HL-60 (cell line): ENCODE measurements at regions not wholly inside any gene's neighbourhood (a gene's known extent, or its start where the extent isn't known, plus 50 kb on each side); places are given as distances from the start of the nearest gene placed in this dataset.

Experiments
- CTCF ChIP-seq: IDR thresholded peaks from one replicate; pipeline ENCODE4 v1.5.1; 2011; ENCODE audit warnings: low read length, control low read depth, inconsistent platforms; ENCODE audit not compliant: insufficient read depth
- GABPA ChIP-seq: IDR thresholded peaks from 2 replicates; pipeline ENCODE4 v1.6.1; 2012; ENCODE audit warnings: low read depth
- POLR2AphosphoS5 ChIP-seq: IDR thresholded peaks from 2 replicates; pipeline ENCODE4 v1.6.1; 2012; ENCODE audit warnings: low read depth
- REST ChIP-seq: IDR thresholded peaks from 2 replicates; pipeline ENCODE4 v1.6.1; 2012; ENCODE audit warnings: low read depth; ENCODE audit not compliant: insufficient replicate concordance
- SPI1 ChIP-seq: IDR thresholded peaks from 2 replicates; pipeline ENCODE4 v1.6.1; 2012; ENCODE audit warnings: low read depth, mild to moderate bottlenecking, borderline replicate concordance

GRCh38 chr4:108360754-108361445, 192.2 kb upstream of the LEF1 start:
- TF ChIP-seq CTCF (no peak), POLR2AphosphoS5 (no peak), REST (no peak), GABPA (no peak), SPI1 (no peak)
